Epidermal melanocyte (primary cell): ENCODE measurements at regions not wholly inside any gene's neighbourhood (a gene's known extent, or its start where the extent isn't known, plus 50 kb on each side); places are given as distances from the start of the nearest gene placed in this dataset.

Source experiments
- DNase-seq: peaks from one replicate; pipeline ENCODE4 v3.0.0; 2011; ENCODE audit warnings: low spot score; ENCODE audit not compliant: insufficient read length

DNA sequence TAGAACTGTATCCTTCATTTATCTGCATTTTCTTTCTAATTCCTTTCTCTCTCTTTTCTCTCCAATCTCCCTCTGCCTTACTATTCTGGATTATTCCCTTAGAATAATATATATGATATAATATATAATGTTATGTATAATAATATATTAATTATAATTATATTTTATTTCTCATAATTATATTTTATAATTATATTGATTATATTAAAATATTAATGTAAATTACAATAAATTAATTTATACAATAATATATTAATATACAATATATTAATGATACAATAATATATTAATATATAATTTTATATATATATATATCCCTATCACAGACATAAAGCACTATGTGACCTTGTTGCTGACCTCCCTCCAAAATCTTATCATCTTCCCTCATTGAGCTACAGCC is 661.3 kb upstream of the CHORDC1 start:
- DNase-seq: no peak

DNA sequence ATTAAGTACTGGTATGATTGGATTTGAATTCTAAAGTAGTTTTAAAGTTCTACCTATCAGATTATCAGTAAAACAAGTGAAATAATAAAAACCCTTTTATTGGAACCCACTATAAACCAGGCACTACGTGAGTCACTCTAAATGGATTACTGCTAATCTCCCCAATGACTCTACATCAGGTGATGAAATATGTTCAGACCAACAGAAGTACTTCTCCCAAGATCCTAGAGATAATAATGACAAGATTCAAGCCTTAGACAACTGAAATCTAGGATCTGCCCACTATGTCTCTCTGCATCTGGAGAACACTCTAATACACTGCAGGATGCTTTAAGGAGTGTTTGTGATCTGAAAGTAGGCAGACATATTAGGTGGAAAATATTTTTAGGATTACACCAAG is 652.1 kb upstream of the CHORDC1 start:
- DNase-seq: no peak

DNA sequence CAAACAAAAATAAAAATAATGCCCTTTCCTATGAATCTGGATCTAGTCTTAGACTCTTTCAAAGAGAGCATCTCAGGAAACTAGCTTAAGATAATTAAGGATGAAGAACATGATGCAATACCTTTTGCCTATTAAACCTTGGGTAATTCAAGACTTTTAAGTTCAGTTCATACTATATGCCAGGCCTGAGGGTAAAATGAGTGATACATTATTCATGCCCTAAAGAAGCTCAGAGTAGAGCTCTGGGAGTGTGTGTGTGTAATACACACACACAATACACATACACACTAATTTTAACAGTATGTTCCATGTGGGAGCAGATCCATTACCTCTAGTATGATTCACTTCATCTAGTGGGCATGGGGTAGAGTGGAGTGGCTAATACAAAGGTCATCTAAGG is 651.4 kb upstream of the CHORDC1 start:
- no peak for DNase-seq

DNA sequence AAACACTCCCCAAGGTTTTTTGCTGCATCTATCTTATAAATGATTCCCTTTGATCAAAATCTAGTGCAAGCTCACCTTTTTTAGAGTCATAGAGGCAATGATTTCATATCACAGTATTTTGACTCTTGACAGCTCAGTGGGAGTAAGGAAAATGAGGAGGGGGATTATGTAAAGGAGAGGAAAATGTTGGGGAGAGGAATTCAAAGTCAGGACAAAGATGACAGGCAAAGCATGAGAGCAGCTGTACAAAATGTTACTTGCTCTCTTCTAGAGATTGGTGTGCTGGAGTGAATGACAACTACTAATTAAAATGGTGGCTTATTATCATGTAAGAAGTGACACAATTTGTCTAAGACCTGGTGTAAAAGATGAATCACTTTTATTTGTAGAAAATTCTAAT is 644.6 kb upstream of the CHORDC1 start:
- no peak for DNase-seq

DNA sequence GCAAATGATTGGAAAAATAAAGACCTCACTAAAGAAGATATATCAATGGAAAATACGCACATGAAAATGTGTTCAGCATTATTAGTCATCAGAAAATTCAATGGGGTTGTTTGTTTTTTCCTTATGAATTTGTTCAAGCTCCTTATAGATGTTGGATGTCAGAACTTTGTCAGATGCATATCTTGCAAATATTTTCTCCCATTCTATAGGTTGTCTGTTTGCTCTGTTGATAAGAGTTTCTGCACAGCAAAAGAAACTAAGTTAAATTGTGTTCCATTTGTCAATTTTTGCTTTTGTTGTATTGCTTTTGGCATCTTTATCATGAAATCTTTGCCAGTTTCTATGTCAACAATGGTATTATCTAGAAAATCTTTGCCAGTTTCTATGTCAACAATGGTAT is 633.9 kb upstream of the CHORDC1 start:
- no peak for DNase-seq

DNA sequence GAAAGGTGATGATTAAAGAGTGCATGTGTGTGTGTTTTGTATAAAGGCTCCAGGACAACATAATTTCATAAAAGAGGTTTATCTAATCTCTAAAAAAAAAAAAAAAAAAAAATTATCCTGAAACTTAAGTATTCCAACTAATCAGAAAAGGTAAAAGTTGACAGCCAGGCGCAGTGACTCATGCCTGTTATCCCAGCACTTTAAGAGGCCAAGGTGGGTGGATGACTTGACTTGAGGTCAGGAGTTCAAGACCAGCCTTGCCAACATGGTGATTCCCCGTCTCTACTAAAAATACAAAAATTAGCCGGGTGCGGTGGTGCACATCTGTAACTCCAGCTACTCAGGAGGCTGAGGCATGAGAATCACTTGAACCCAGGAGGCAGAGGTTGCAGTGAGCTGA is 632.7 kb upstream of the CHORDC1 start:
- no peak for DNase-seq

DNA sequence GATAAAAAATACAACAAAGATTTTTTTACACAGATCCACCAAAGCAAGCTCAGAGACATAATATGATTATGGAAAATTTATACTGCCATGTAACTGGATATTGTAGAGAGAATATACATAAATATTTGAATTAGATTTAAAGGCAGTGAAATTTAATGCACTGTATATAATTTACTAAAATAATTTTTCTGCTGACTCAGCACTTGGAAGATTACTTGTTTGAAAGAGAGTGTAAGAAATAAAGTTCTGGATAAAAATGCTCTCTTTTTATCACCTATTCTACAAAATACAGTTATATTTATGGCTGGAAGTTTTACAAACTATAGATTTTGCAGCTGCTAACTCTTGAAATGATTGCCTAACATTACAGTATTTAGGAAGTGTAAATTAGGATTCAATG is 628.3 kb upstream of the CHORDC1 start:
- no peak for DNase-seq

DNA sequence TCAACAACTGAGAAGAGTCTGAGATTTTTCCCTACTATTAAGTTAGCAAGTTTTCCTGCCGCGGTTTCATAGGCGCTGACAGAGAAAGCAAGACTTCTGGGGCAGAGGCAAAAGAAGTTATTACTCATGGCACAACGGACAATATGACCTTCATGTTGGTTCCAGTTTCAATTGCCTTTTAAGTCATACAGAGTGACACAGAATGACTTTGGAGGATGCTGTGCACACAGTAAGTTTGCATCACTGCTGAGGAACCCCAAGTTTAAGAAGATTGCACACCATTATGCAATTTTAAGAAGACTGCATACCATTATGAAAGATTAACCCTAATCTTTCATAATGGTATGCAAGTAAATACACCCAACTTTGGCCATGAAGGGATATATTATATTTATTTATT is 626.5 kb upstream of the CHORDC1 start:
- DNase-seq: no peak

DNA sequence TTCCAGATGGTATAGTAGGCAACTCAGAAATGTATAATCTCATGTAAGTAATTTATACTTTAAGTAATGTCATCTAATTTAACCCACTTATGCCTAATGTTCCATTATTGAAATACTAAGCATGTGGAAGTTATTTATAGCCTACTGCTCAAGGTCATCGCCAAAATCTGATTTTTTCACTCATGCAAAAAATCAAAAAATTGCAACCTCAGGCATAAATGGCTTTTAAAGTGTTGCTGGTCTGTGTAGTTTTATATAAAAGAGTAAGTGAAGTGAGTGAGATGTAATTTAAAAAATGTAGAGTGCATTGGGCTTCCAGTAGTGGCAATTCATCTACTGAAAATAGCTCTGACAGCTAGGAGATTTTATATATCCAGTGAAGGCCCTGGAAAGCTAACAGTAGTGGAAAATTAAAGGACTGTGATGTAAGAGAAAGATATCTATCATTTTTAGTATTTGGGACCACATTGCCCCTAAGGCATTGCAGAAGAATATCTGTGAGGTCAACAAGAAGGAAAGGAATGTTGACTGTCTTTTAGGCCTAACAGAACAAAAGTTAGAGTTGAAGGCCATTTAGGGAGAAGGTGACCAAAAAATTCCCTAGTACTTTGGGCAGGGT is 624.5 kb upstream of the CHORDC1 start:
- DNase-seq: no peak

DNA sequence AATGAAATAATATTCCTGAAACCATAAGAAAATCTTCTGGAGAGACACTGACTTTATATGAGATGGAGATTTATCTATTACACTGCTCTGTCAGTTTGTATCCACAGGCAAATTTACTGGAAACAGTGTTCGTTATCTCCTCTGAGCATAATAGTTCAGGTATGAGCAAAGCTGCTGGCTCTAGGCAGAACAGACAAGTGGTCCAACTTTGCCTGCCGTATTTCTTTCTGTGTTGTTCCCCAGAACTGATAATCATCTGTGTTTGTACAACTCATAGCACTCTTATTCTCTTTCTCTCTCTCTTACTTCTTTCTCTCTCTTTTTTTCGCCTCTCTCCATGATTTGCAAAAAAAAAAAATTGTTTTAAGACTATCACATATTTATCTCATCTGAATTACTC is 623.8 kb upstream of the CHORDC1 start:
- DNase-seq: no peak

DNA sequence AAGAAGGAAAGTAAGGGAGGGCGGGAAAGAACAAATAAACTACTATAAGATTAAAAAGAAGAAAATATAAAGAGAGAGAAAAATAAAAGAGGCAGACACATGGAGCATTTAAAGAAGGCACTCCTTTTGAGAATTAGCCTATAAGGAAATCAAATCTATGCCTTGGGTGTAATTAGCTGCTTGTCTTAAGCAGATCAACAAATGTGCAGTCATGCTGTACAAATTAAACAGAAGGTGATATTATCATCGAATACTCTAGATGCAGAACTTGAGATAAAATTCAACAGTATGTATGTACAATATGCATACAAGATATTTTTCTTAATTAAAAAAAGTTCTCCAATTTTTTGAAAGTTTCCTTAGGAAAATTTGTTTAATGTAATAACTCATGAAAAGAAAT is 623.0 kb upstream of the CHORDC1 start:
- no peak for DNase-seq

DNA sequence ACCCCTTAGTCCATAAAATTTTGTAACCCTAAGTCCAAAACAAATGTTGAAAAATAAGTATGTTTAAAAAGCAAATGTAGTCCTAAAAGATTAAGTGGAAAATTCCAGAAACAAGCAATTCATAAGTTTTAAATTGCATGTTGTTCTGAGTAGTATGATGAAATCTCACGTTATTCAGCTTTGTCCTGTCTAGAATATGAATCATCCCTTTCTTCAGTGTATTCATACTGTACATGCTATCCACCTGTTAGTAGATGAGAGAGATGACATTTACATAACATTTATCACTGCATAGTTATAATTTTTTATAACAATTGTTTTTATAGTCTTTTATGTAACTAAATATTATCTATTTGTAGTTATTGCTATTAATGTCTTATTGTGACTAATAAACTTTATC is 622.3 kb upstream of the CHORDC1 start:
- no peak for DNase-seq

DNA sequence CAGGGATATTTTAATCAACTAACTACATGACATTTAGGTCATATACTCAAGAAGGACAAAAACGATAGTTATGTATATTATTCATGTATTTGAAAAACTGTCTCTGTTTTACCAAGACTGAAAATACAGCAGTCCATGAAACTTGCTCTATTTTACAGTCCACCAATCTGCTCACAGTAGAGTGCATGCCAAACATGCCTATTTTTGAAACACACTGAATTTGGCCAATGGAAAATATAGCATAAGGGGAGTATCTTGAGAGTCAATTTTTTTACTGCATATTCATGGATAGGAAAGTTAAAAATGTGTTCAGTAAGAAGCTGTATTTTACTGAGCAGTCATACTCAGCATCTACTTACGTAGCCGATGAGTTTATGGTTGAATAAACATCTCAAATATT is 621.2 kb upstream of the CHORDC1 start:
- DNase-seq: no peak

DNA sequence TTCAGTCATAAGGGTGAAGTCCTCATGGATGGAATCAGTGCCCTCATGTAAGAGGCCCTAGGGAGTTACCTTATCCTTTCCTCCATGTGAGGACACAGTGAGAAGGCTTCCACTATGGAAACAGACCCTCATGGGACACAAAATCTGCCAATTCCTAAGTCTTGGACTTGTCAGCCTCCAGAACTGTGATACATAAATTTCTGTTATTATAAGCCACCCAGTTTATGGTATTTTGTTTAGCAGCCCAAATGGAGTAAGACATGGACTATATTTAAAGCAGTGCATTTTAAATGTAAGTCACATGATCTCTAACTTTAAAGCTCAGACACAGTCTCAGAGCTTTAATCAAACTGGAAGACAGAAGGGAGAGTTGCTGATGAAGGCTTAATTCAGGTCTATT is 619.8 kb upstream of the CHORDC1 start:
- DNase-seq: no peak

DNA sequence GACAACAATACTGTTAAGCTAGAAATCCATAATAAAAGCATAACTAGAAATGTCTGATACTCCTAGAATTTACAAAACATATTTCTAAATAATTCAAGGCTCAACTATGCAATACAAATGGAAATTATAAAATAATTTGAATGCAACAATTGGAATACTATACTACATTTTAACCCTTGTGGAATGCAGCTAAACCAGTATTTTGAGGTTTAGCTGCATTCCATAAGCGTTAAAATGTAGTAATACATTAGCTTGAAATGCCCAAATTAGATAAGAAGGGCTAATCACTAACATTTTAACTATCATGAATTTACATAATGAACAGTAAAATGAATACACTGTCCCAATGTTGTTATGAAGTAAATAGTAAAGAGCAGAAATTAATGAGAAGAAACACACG is 617.2 kb upstream of the CHORDC1 start:
- DNase-seq: no peak

DNA sequence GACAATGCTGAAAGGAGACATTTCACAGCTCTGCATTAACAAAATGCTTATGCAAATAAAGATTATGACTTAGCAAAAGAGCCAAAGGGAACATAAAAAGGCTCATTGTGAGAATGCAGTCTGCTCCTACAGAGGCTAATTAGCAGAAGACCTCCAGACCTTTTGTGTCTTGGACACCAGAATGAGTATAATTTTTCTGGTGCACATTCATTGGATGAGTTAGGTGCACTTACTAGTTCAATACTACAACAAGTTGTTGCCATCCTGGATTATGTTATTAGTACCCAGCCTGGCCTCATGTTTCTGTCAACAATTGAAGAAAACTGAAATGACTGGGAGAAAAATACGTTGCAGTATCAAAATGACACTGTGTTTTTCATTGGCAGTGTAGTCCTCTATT is 613.2 kb upstream of the CHORDC1 start:
- no peak for DNase-seq

DNA sequence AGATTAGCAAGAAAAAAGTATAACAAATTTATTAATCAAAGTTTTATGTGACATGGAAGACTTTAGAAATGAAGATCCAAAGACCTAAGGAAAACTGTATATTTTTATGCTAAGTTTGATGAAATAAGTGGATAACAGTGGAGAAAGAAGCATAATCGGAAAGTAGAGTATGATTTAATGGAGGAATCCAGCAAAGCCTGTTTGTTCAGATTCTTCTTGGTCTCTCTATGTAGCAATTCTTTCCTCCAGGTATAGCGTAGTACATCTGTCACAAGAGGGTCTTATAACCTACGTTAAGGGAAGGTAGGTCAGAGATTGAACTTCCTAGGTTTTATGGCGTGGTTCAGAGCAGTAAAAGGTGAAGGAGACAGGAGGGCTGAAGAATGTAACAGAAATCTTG is 600.6 kb upstream of the CHORDC1 start:
- no peak for DNase-seq

DNA sequence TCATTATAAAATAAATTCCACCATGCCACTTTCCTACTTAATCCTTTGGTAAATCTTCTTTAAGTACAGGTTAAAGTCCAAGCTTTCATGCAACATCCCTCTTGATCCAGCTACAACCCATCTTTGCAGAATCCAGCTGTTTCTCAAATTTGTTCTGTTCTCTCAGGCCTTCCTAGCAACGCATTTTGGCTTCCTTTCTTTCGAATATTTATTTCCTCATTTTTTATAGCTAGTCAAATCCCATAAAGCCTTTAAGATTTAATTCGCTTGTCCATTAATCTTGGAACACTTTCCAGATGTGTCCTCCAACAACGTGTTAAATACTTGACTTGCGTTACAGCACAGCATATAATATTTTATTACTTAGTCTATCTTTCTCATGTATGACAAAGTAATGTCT is 600.1 kb upstream of the CHORDC1 start:
- DNase-seq: no peak

DNA sequence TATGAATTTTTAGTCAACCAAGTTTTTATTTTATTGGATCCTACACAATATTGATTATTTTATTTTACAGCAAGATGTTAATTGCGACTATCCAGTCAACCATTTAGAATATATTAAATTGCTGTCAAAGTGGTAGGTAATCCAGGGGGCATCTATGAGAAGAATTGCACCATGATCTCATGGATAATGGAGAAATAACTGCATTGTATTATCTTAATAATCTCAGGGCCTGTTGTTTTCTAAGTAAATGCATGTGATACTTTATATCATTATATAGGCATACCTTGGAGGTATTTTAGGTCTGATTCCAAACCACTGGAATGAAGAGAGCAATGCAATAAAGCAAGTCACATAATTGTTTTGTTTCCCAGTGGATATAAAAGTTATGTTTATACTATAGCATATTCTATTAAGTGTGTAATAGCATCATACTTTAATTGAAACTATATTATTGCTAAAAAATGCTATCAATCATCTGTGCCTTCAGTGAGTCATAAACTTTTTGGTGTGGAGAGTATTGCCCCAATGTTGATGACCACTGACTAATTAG is 595.4 kb upstream of the CHORDC1 start:
- no peak for DNase-seq

DNA sequence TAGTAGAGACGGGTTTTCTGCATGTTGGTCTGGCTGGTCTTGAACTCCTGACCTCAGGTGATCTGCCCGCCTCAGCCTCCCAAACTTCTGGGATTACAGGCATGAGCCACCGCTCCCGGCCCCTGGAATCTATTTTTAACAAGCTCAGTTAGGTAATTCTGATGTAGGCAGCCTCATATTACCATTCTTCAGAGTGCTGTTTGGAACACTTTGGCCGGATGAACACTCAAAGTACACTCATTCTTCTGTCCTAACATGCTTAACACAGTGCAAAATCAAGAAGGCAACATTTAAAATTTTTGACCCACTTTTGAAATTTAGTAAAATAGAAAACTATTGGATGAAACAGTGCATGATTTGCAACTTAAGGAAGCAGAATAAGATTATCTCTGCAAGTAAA is 586.7 kb upstream of the CHORDC1 start:
- DNase-seq: no peak

DNA sequence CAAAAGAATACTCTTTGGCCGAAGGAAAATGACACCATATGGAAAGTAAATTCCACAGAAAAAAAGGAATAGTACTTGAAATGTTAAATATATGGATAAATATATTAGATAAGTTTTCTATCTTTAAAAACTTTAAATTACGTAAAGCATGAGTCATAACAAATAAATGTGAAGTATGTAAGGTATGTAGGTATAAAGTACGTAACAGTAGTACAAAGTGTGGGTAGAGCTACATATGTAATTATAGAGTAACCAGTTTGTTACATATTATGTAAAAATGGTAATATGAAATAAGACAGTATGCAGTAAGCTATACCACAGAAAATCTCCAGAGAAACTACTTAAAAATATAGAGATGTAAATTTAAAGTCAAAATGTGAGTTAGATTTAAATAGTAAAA is 582.3 kb upstream of the CHORDC1 start:
- DNase-seq: no peak

DNA sequence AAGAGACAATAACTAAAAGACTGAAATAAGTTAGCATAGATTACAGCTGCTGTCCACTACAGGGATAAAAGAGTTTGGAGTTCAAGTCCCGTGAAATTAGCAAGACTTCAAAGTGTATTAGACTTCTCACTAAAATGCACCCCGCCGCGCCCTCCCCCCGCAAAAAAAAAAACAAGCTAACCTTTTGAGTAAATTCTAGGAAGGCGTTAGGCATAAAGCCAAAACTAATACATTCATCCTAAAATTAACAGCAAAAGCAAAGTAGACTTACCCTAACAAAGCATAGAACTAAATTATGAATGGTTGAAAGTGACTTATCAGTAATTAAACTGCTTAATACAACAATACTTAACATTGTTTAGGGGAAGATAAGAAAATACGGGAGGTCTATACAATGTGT is 581.0 kb upstream of the CHORDC1 start:
- DNase-seq: no peak

DNA sequence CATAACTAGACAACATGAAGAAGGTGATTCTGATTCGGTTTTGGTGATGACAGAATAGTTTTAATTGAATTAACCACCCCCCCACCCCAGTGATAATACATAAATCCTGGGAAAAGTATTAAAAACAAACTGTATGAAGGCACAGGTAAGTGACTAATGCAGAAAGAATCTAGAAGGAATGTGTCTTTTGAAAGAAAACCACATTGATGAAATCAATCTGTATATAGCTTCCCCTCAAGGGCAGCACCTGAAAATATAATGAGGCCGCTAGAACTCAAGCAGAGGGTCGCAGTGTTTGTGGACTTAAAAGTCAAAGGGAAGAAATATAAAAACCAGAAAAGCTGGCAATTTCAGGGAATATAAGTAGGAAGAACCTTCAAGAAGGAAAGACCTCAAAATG is 580.5 kb upstream of the CHORDC1 start:
- no peak for DNase-seq

DNA sequence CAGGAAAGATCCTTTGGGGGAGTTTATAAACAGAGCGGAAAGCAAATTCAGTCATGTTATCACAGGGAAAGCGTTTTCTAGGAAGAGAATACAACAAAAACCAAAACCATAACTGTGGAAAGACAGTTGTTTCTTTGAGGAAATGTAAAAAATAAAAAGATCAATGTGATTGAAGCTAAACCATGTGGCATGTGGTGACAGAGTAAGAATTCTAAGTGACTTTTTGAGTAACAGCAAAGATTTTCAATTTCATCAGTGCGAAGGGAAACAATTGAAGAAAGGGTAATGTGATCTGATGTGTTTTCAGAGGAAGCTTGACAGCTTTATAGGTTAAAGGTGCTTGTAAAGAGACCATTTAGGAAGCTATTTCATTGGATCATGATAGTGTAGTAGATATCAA is 575.9 kb upstream of the CHORDC1 start:
- no peak for DNase-seq
